Urothelium cell line (cell line): ENCODE measurements at regions not wholly inside any gene's neighbourhood (a gene's known extent, or its start where the extent isn't known, plus 50 kb on each side); places are given as distances from the start of the nearest gene placed in this dataset.

Source experiments
- DNase-seq: peaks from one replicate; pipeline ENCODE4 v3.0.0; 2011; ENCODE audit warnings: low spot score, mixed read lengths
- FAIRE-seq: peaks from 2 replicates; lab custom pipeline; 2011; peaks lifted over from hg19 to GRCh38; lab: Jason Lieb, UNC

DNA sequence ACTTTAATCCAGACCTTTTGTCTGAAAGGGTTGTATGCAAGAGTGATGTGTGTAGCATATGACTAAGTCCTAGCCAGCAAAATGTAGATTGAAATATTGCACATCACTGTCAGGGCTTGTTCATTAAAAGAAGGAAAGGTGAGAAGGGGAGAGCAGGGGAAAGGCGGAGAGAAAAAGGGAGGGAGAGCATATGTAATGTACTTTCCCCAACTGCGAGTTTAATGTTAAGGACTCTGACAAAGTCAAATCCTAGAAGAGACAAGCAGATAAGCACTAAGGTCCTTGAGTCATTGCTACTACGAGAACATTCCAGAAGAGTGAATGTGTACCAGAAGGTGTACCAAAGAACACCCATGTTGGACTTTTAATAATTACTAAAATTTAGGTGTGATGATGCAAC, 1336.7 kb downstream of the NSUN3 start:
- FAIRE-seq, result no peak
- no peak for DNase-seq

GRCh38 chr3:95401693-95402092, 1338.8 kb downstream of the NSUN3 start:
- DNase-seq (no peak), FAIRE-seq (no peak)

DNA sequence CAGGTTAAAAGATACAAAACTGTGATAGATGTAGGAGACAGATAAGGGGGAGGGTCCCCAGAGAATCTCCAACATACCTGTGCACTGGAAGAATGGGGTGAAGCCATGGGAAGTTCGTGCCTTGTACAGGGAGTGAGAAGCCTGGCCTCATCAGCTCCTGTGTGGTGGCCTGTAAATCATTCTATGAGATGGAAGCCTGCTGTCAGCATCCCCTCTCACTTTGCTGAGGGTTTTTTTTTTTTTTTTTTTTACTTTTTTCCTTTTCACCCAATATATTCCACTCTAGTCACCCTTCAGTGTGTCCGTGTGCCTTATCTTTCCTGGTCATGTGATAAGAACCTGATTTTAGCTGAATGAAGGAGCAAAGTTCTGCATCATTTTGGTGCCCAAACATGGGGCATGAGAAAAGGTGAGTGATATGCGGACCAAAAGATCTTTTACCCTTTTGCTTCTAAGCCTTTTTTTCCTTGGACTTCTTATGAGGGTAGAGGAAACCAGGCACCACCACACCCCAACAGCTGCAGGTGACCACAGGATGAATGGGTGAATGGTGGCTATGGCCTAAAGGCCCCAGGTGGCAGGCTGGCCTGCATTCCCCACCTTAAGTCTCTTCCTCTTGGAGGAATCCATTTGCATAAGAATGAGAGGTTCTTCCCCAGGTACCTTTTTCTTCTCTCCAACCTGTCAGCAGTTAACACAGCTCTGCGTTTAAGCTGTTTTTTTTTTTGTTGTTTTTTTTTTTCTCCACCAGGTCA, 1345.0 kb downstream of the NSUN3 start:
- no peak for FAIRE-seq
- no peak for DNase-seq

GRCh38 chr3:95408464-95408862, 1345.6 kb downstream of the NSUN3 start:
- FAIRE-seq, result no peak

DNA sequence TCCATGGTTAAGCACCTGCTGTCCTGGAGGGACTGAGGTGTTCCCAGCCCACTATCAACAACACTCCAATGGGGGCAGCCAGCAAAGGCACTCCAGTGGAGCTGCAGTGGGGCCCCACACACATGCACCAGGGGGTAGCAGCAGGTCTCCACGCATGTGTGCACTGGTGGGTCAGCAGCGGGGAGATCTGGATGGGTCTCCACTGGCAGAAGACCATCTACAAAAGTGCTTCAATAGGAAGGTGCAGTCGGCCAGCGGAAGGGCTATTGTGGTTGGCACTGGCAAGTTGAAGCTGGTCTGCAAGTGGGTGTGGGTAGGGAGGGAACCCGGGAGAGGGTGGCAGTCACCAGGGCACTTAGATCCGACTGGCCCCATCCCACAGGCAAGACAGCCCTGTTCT, 1355.4 kb downstream of the NSUN3 start:
- FAIRE-seq (no peak), DNase-seq (no peak)

More at GRCh38 chr3:95408464-95408862, 1345.6 kb downstream of the NSUN3 start:
- DNase-seq, result no peak

DNA sequence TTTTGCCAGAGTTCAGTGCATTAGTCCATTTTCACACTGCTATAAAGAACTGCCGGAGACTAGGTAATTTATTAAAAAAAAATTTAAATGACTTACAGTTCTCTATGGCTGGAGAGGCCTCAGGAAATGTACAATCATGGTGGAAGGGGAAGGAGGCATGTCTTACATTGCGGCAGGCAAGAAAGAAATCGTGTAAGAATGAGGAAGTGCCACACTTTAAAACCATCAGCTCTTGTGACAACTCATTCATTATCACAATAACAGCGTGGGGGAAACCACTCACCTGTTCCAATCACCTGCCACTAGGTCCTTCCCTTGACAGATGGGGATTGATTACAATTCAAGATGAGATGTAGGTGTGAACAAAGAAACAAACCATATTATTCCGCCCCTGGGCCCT, 1361.4 kb downstream of the NSUN3 start:
- FAIRE-seq (no peak), DNase-seq (no peak)

GRCh38 chr3:95434491-95434890, 1371.6 kb downstream of the NSUN3 start:
- no peak for DNase-seq
- FAIRE-seq, result no peak

- FAIRE-seq (no peak), DNase-seq (no peak)
Measured at GRCh38 chr3:95437409-95437808, 1374.5 kb downstream of the NSUN3 start.

DNA sequence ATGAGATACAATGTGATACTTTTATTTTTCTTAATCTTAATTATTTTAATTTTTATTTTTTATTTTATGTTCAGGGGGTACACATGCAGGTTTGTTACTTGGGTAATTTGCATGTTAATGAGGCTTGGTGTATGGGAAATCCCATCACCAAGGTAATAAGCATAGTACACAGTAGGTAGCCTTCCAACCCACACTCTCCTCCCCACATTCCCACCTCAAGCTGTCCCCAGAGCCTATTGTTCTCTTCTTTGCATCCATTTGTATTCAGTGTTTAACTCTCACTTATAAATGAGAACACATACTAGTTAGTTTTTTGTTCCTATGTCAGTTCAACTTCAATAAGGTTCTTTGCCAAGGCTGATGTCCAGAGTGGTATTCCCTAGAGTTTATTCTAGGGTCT, 1375.4 kb downstream of the NSUN3 start:
- no peak for DNase-seq
- no peak for FAIRE-seq

DNA sequence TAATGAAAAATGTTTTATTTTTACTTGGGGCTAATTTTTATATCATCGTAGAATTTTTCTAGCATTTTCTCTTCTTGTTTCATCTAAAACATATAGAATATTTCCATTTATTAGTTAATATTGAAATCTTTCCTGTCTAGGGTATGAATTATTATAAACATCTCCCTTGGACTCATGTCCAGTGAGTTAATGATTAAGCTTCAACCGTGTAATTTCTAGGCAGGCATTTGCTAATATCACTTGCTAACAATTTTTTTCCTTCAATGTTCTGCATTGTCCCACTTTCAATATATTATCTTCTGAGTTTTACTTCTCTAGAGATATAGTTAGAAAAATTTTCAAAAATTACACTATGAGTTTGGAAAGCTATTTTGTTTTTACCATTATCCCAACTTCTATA, 1371.6 kb upstream of the EPHA6 start:
- DNase-seq, result no peak
- no peak for FAIRE-seq

DNA sequence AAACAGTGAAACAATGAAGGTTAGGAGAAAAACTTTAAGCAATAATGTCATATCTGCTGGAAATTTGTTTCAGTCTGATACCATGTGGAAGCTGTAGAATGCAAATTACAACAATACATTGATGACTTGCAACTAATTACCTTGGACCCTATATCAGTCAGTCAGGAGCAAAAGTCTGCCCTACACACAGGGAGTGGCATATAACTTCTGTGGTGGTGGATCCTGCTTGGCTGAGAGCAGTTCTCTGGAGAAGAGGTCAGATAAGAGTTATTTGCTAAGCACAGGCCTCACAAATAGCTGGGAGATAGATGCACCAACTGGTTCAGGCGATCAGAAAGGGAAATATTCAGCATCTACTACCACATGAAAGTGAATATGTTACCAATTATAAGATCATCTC, 1364.6 kb upstream of the EPHA6 start:
- DNase-seq, result no peak
- no peak for FAIRE-seq

DNA sequence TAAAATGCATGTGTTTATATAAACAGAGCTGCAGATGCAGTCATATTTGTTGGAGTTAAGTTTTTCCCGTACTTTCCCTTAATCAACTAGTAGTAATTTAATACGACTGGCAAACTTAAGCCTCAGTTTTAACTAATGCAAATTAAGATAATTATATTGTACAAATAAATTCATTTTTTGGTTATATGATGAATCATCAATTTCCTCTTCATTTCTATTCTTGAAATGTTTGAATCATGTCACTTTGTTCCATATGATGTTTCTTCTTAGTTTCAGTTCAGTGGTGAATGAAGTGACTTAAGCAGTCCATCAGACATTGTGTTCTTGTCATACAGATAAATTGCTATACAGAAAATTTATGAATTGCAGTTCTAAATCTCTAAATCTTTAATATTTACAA, 1361.2 kb upstream of the EPHA6 start:
- FAIRE-seq (no peak), DNase-seq (no peak)

GRCh38 chr3:95456835-95457234, 1357.6 kb upstream of the EPHA6 start:
- FAIRE-seq (no peak), DNase-seq (no peak)

GRCh38 chr3:95459706-95460105, 1354.7 kb upstream of the EPHA6 start:
- DNase-seq (no peak), FAIRE-seq (no peak)

DNA sequence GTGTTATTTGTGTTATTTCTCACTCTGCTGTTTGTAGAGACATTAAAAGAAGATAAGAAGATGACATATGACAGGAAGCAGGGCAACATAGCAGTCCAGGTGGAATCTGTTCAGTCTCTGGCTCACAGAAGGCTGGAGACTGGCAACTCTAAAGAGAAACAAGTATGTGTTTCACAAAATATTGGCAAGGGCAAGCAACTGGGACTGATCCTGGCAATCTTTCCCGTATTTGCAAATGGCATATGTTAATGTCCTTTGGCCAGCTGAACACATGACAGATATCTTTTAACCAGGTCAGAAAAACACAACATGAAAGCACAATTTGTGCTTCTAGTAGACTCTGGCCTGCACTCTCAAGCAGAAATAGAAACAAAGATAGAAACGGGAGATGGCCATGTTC, 1354.1 kb upstream of the EPHA6 start:
- DNase-seq (no peak), FAIRE-seq (no peak)

GRCh38 chr3:95462161-95462560, 1352.2 kb upstream of the EPHA6 start:
- FAIRE-seq (no peak), DNase-seq (no peak)

- DNase-seq (no peak), FAIRE-seq (no peak)
Measured at GRCh38 chr3:95464346-95464745, 1350.0 kb upstream of the EPHA6 start.

DNA sequence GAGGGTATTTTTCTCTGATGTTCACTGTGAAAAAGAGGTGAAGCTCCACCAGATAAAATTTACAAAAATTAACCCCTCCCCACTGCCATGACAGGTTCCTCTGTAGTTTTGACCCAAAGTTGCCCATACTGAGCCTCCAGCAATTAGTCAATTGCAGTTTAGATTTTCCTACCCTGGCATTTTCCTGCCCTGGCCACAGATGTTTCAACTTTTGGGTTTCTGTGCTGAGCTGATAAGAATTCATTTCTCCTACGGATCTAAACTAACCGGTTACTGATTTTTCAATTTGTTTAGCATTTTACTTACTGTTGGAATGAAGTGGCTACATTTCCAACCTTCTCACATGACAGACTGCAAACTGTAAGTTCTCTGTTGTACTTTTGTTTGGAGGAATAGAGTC, 1346.1 kb upstream of the EPHA6 start:
- FAIRE-seq, result no peak
- no peak for DNase-seq

DNA sequence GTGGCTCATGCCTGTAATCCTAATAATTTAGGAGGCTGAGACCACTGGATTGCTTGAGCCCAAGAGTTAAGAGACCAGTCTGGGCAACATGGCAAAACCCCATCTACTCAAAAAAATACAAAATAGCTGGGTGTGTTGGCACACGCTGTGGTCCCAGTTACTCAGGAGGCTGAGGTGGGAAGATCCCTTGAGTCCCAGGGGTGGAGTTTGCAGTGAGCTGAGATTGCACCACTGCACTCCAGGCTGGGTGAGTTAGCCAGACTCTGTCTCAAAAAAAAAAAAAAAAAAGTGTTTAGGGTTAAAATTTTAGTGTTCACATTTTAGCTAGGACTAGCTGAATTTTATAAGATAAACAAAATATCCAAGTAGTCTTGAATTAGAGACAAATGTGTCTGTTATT, 1340.1 kb upstream of the EPHA6 start:
- DNase-seq (no peak), FAIRE-seq (no peak)

GRCh38 chr3:95476534-95476933, 1337.9 kb upstream of the EPHA6 start:
- no peak for DNase-seq
- no peak for FAIRE-seq

GRCh38 chr3:95506174-95506573, 1308.2 kb upstream of the EPHA6 start:
- FAIRE-seq, result no peak
- DNase-seq, result no peak

DNA sequence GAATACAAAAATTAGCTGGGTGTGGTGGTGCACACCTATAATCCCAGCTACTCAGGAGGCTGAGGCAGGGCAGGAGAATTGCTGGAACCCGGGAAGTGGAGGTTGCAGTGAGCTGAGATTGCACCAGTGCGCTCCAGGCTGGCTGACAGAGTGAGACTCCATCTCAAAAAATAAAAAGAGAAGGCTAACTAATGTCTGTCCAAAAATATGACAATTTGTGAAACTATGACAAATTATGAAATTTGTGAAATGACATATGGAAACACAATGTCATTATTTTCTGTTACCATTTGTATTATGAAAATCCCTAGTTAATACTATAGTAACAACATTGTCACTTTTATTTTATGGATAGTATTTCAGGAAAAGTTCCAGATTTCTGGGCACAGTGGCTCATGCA, 1306.3 kb upstream of the EPHA6 start:
- FAIRE-seq (no peak), DNase-seq (no peak)

DNA sequence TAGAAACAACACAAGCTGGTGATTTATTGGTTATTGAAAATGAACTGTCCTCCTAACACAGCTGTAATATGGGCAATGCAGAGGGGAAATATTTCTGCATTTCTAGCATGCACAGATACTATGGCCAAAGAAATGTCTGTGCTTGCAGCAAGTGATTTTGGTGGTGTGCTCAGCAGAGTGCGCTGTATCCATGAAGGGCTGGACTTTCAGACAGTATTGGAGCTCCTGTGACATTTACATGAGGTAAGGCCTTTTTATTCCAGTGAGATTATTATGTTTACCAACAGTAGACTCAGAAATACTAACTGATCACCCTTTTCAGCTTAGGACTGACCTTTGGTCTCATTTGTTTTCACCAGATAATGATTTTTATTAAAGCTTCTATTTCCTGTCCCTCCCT, 1302.6 kb upstream of the EPHA6 start:
- FAIRE-seq (no peak), DNase-seq (no peak)
